Stimulated activated CD4-positive, alpha-beta T cell treated with anti-CD3 and anti-CD28 coated beads, Interleukin-15, amount 100 ng/mL, for 48 hours (primary cell): ENCODE measurements at regions not wholly inside any gene's neighbourhood (a gene's known extent, or its start where the extent isn't known, plus 50 kb on each side); places are given as distances from the start of the nearest gene placed in this dataset.

ENCODE experiments used
- DNase-seq, 2 donors: peaks; one replicate each; pipeline ENCODE4 v3.0.0-alpha.2; 2020; ENCODE audit warnings: low read depth in 2 of 2

- DNase-seq, result no peak
Measured at GRCh38 chr2:156845806-156846558, 409.8 kb downstream of the GPD2 start.

GRCh38 chr2:156852210-156852609, 405.3 kb upstream of the GALNT5 start:
- DNase-seq, result no peak

- no peak for DNase-seq
Measured at GRCh38 chr2:156852681-156853080, 404.8 kb upstream of the GALNT5 start.

- no peak for DNase-seq
Measured at GRCh38 chr2:156864325-156864724, 393.2 kb upstream of the GALNT5 start.

- no peak for DNase-seq
Measured at GRCh38 chr2:156864753-156865152, 392.8 kb upstream of the GALNT5 start.

GRCh38 chr2:156867201-156867600, 390.3 kb upstream of the GALNT5 start:
- no peak for DNase-seq

GRCh38 chr2:156874707-156875106, 382.8 kb upstream of the GALNT5 start:
- DNase-seq, result no peak

- DNase-seq, result no peak
Measured at GRCh38 chr2:156883804-156884203, 373.7 kb upstream of the GALNT5 start.

GRCh38 chr2:156884216-156884615, 373.3 kb upstream of the GALNT5 start:
- no peak for DNase-seq

- no peak for DNase-seq
Measured at GRCh38 chr2:156890529-156891148, 366.9 kb upstream of the GALNT5 start.

- no peak for DNase-seq
Measured at GRCh38 chr2:156891609-156892008, 365.9 kb upstream of the GALNT5 start.

- DNase-seq, result no peak
Measured at GRCh38 chr2:156892467-156893281, 364.8 kb upstream of the GALNT5 start.

- DNase-seq, result no peak
Measured at GRCh38 chr2:156896294-156896693, 361.2 kb upstream of the GALNT5 start.

- DNase-seq, result no peak
Measured at GRCh38 chr2:156897548-156897947, 360.0 kb upstream of the GALNT5 start.

- DNase-seq, result no peak
Measured at GRCh38 chr2:156901373-156902031, 356.0 kb upstream of the GALNT5 start.

GRCh38 chr2:156903335-156903734, 354.2 kb upstream of the GALNT5 start:
- DNase-seq, result no peak

GRCh38 chr2:156907806-156908205, 349.7 kb upstream of the GALNT5 start:
- DNase-seq, result no peak

GRCh38 chr2:156908825-156909224, 348.7 kb upstream of the GALNT5 start:
- no peak for DNase-seq

- DNase-seq, result no peak
Measured at GRCh38 chr2:156909983-156910382, 347.5 kb upstream of the GALNT5 start.

GRCh38 chr2:156915332-156915731, 342.2 kb upstream of the GALNT5 start:
- DNase-seq, result no peak

GRCh38 chr2:156918410-156918809, 339.1 kb upstream of the GALNT5 start:
- DNase-seq, result no peak

- DNase-seq, result no peak
Measured at GRCh38 chr2:156930423-156930822, 327.1 kb upstream of the GALNT5 start.
